HL-60/S4 (cell line): ENCODE measurements at regions not wholly inside any gene's neighbourhood (a gene's known extent, or its start where the extent isn't known, plus 50 kb on each side); places are given as distances from the start of the nearest gene placed in this dataset.

Experiments used
- in situ Hi-C: fragments of 300-500 bp; cut with MboI; formaldehyde crosslinking; loops from 2 replicates; pipeline ENCODE4 v1.14.3; 2022; ENCODE audit warnings: low sequenced_read_pairs

- in situ Hi-C loops, result no loop called here
Measured at GRCh38 chr12:89117448-89118034, 234.8 kb downstream of the DUSP6 start.

GRCh38 chr12:89111964-89112363 lies 240.3 kb downstream of the DUSP6 start:
- in situ Hi-C loops, result no loop called here

GRCh38 chr12:89108265-89108664 lies 244.0 kb downstream of the DUSP6 start:
- in situ Hi-C loops, result no loop called here

- in situ Hi-C loops, result no loop called here
Measured at GRCh38 chr12:89106950-89107349, 245.4 kb downstream of the DUSP6 start.

GRCh38 chr12:89105243-89105642 lies 247.1 kb downstream of the DUSP6 start:
- in situ Hi-C loops, result no loop called here

GRCh38 chr12:89103831-89104230 lies 248.5 kb downstream of the DUSP6 start:
- in situ Hi-C loops, result no loop called here

GRCh38 chr12:89101440-89101839 lies 250.9 kb downstream of the DUSP6 start:
- in situ Hi-C loops, result no loop called here

- in situ Hi-C loops, result no loop called here
Measured at GRCh38 chr12:89098441-89099112, 253.7 kb downstream of the DUSP6 start.

- in situ Hi-C loops, result no loop called here
Measured at GRCh38 chr12:89092297-89092696, 260.0 kb downstream of the DUSP6 start.

GRCh38 chr12:89091293-89091841 lies 260.9 kb downstream of the DUSP6 start:
- in situ Hi-C loops, result no loop called here

- in situ Hi-C loops, result no loop called here
Measured at GRCh38 chr12:89089264-89089663, 263.0 kb downstream of the DUSP6 start.

GRCh38 chr12:89087876-89088275 lies 264.4 kb downstream of the DUSP6 start:
- in situ Hi-C loops, result no loop called here

- in situ Hi-C loops, result no loop called here
Measured at GRCh38 chr12:89087149-89087825, 265.0 kb downstream of the DUSP6 start.

GRCh38 chr12:89085421-89085820 lies 266.9 kb downstream of the DUSP6 start:
- in situ Hi-C loops, result no loop called here

GRCh38 chr12:89084751-89085150 lies 267.6 kb downstream of the DUSP6 start:
- in situ Hi-C loops, result no loop called here

GRCh38 chr12:89083491-89083890 lies 268.8 kb downstream of the DUSP6 start:
- in situ Hi-C loops, result no loop called here

GRCh38 chr12:89082370-89082753 lies 269.9 kb downstream of the DUSP6 start:
- in situ Hi-C loops, result no loop called here

- in situ Hi-C loops, result no loop called here
Measured at GRCh38 chr12:89081719-89082369, 270.5 kb downstream of the DUSP6 start.

GRCh38 chr12:89080793-89081465 lies 271.4 kb downstream of the DUSP6 start:
- in situ Hi-C loops, result no loop called here

GRCh38 chr12:89075880-89076540 lies 276.3 kb downstream of the DUSP6 start:
- in situ Hi-C loops, result no loop called here
